Fibroblast of peridontal ligament (primary cell): ENCODE measurements at regions not wholly inside any gene's neighbourhood (a gene's known extent, or its start where the extent isn't known, plus 50 kb on each side); places are given as distances from the start of the nearest gene placed in this dataset.

Experiments used
- DNase-seq: peaks from one replicate; pipeline ENCODE4 v3.0.0-alpha.2; 2010; ENCODE audit errors: extremely low read depth

- DNase-seq, result peak; percentile 36
These were observed 87.9 kb upstream of the WDR1 start for GRCh38 chr4:10204401-10205058.

DNA sequence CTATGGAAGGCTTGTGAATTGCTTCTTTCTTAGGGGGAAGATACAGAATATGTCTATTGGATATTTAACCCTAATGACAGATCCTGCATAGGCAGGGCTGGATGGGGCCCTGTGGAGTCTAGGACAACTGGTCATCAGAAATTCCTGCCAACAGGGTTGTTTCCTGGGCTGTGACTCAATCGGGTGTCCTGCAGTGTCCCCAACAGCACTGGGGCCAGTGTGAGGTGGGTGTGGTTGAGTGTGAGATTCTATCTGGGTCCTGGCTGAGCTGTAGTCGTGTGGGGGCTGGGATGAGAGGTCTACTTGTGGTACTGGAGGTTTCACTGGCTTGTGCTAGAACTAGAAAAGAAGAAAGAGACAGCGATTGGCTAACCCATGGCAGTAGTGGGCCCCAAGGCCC lies 87.3 kb upstream of the WDR1 start:
- no peak for DNase-seq

DNA sequence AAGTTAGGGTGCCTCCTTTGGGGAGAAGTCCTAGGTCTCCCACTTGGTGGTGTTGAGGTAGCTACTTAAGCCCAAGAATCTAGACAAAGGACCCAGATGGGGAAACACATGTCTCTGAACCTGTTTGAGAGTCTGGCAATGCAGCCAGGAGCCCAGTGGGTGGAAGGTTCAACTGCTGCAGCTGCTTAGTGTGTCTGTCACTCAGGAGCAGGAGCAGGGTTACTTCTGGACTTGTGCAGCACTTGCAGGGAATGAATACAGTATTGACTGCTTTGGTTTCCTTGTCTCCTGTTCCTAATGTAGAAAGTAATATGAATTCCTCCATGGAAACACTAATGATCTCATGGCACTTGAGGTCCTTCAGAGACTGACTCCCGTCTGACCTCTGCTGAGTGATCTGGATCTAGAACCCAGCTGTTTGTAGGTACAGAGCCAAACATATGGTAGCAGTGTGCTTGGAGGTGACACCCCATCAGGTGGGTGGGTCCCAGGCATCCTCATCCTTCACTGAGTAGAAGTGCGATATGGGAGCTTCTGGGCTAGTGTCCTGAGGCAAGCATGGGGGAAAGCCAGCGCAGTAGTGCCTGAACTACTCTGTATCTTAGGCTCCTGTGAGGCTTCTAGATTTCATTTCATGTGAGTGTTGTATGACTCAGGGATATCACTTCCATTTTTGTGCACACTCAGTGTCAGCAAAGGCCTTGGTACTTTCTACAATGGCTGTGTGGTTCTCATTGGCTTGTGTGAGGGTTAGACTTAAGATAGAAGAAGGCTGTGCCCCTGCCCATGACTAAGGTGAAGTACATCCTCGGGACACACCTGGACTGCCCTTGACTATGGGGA lies 85.0 kb upstream of the WDR1 start:
- DNase-seq, result no peak

GRCh38 chr4:10200869-10201268 lies 84.3 kb upstream of the WDR1 start:
- no peak for DNase-seq

DNA sequence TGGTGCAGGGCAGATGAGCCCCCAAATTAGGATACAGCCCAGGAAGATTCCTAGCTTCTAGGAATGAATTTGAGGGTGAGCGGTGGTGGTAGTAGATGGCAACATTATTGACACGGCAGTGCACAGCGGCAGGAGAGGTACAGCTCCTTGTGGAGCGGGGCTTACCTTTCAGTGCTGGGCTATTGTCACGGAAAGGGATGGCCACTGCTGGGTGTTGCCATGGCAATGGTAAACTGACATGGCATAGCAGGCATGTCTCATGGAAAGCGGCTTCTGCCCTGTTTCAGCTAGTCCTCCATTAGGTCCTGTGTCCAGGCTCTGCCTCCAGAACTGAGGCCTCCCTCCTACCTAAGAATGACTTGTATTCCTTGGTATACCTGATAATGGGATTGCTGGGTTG lies 81.8 kb upstream of the WDR1 start:
- DNase-seq, result no peak

GRCh38 chr4:10197952-10198351 lies 81.4 kb upstream of the WDR1 start:
- no peak for DNase-seq

DNA sequence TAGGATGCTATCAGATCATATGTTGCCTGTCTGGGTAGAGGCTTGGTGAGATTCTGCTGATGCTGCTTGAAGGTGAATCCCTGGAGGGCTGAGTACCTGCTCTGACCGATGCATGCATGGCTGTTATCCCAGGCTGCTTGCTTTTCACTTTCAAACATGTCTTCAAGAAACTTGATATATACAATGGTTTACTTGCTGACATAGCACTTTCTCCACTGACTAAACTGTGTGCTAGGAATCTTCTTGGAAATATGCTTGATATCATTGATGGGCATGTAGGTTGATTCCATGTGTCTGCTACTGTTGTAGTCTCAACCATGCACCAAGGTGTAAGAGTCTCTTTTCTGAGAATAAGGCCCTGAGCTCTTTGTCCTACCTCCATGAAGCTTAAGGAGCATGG lies 79.6 kb upstream of the WDR1 start:
- no peak for DNase-seq

- DNase-seq, result no peak
These were observed 75.7 kb upstream of the WDR1 start for GRCh38 chr4:10192331-10192730.

GRCh38 chr4:10188400-10189004 lies 71.9 kb upstream of the WDR1 start:
- DNase-seq, result no peak

DNA sequence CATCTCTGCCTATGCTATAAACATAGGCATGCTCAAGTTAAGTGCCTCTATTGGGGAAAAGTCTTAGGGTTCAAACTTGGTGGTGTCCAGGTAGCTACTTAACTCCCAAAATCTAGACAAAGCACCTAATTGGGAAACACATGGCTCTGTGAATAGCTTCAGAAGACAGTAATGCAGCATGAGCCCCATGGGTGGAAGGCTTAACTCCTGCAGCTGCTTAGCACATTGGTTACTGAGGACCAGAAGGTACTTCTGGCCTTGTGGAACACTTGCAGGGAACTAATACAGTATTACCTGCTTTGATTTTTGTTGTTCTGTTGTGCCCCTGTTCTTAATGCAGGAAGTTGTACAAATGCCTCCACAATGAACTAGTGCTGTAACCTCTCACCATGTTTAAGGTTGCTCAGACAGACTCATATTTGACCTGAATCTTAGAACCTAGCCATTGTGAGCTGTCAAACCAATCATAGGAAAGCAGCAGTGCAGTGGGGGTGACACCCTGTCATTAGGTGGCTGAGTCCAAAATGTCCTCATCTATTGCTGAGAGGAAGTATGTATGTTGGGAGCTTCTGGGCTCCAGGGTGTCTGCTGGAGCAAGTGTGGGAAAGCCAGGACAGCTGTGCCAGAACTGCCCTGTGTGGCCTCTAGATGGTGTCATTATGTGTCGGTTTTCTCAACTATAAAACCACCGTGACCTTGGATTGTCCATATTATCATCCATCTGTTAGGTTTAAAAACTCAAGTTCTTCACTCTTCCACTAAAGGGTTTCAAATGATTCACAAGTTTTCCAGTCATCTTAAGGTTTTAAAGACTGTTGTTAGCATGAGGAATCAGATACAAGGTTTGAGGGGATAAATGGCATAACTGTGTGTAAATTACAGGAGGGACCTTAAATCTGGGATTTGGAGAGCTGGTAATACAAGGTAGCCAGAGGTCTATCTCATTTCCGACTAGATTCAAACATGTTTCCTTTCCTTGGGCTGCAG lies 69.9 kb upstream of the WDR1 start:
- no peak for DNase-seq

- DNase-seq, result no peak
These were observed 69.1 kb upstream of the WDR1 start for GRCh38 chr4:10185518-10186227.

DNA sequence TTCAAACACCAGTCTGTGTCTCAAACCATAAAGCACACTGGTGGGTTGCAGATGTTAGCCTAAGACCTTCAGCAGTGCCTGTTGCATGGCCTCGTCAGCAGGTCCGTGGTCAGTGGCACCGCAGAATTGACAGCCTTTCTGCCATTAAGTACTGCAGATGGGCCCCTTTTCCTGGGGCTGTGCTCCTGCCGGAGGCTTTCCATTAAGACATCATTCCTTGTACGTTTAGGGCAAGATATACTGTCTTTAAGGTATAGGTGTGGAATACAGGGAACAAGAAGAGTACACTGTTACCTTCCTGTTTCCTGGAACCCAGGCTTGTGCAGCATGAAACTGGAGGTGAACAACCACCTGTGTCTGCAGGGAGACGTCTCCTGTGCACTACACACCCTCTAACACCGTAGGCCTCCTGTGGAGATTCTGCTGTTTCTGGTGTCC lies 67.9 kb upstream of the WDR1 start:
- no peak for DNase-seq

DNA sequence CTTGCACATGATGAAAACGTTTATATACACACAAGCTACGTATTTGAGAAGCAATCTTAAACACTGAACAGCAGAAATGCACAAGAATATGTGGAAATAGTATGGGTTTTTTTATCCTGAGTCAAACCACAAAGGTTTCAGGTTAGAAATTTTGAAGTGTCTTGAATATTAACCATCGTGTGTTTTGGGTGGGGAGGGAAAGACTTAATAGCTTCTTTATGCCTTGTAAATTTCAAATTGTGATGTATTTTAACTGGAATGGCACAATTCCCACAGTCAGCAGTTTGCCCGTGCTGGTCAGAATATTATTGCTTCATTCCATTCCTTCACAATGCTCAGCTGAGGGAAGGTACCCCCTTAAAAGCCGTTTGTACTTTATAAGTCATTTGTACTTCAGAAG lies 67.4 kb upstream of the WDR1 start:
- DNase-seq, result no peak

- no peak for DNase-seq
These were observed 66.9 kb upstream of the WDR1 start for GRCh38 chr4:10183462-10183861.

GRCh38 chr4:10182446-10183424 lies 66.1 kb upstream of the WDR1 start:
- no peak for DNase-seq

GRCh38 chr4:10181745-10182445 lies 65.3 kb upstream of the WDR1 start:
- no peak for DNase-seq

DNA sequence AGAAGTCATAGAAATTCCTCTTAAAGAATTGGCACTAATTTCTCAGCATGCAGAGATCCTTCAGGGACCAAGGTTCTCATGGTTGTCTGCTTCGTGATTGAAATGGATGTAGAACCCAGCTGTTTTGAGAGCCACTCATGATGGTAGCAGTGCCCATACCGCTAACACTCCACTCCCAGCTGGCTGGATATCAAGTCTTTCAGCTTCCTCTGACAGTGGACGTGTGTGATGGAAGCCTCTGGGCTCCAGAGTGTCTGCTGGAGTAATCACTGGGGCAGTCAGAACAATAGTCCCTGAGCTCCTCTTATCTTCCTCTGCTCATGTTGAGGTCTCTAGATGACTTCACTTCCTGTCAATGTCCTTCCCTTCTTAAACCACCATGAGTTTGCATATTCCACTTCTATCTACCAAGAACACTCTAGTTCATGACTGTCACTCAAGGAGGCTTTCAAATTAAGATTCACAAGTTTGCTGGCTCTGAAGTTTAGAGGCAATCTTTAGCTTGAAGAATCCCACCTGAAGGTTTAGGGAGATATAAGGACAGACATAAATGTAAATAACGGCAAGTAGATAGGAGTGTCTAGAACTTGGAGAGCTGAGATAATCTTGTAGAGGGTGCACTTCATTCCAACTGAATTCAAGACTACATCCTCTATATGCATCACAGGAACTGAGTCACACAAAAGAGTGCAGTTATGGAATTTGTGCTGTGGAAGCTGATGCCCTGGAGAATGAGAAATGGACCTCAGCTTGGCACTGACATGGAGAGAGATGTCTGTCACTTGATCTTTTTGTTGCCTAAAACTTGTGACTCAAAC lies 64.5 kb upstream of the WDR1 start:
- peak; percentile 60 for DNase-seq

- DNase-seq, result no peak
These were observed 64.0 kb upstream of the WDR1 start for GRCh38 chr4:10180603-10180926.
